Esophagus (tissue), 2 donors: ENCODE measurements at regions not wholly inside any gene's neighbourhood (a gene's known extent, or its start where the extent isn't known, plus 50 kb on each side); places are given as distances from the start of the nearest gene placed in this dataset.

Experiments
- H3K27ac ChIP-seq, 2 donors: one replicate each; pipeline ENCODE4 v1.5.1; 2013; ENCODE audit warnings: low read depth in 2 of 2, mild to moderate bottlenecking in 2 of 2, inconsistent platforms in 1 of 2, low read length in 1 of 2, moderate library complexity in 1 of 2
- H3K27me3 ChIP-seq, 2 donors: one replicate each; pipeline ENCODE4 v1.6.1; 2013; ENCODE audit warnings: low read length in 2 of 2, control low read depth in 1 of 2, mild to moderate bottlenecking in 1 of 2; ENCODE audit not compliant: insufficient read depth in 2 of 2, control insufficient read depth in 1 of 2
- H3K36me3 ChIP-seq, 2 donors: one replicate each; pipeline ENCODE4 v1.6.1; 2013; ENCODE audit warnings: low read length in 1 of 2; ENCODE audit not compliant: control insufficient read depth in 2 of 2, insufficient read depth in 2 of 2
- H3K4me1 ChIP-seq, 2 donors: one replicate each; pipeline ENCODE4 v1.6.1; 2013; ENCODE audit warnings: low read length in 1 of 2; ENCODE audit not compliant: control insufficient read depth in 2 of 2, insufficient read depth in 2 of 2
- H3K4me3 ChIP-seq, 2 donors: one replicate each; pipeline ENCODE4 v1.5.1; 2013; ENCODE audit warnings: low read length in 2 of 2, mild to moderate bottlenecking in 2 of 2, low read depth in 1 of 2, moderate library complexity in 1 of 2
- H3K9me3 ChIP-seq, 2 donors: one replicate each; pipeline ENCODE4 v1.6.1; 2013; ENCODE audit warnings: mild to moderate bottlenecking in 2 of 2, low read depth in 1 of 2, low read length in 1 of 2, moderate library complexity in 1 of 2; ENCODE audit not compliant: control insufficient read depth in 2 of 2, insufficient read depth in 1 of 2
- WGBS, 2 donors: extraction: QIAGEN DNeasy Blood & Tissue Kit; methylation state at CpG; one replicate each; pipeline ENCODE4 v1.1.7; 2013; 5-methylcytosine and 5-hydroxymethylcytosine counted together
- donor health status: healthy with polysubstance abuse.
- donor health status: Bipolar disorder and iron deficiency.

DNA sequence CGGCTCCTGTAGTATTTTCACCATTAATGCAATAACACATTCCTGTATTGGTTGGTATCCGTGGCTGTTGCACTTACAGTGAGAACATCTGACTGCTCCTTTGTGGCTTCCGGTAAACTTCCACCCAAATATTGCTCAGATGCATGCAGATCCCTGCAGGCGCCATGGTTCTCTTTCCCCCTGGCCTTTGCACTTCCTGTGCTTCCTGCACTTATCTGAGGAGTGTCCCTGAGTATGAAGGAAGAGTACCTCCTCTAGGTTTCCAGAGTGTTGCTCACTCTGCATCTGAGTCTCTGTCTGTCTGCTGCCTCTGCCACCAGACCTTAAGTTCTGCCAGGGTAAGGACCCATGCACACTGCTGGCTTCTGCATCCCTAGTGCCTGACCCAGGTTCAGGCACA lies 117.2 kb upstream of the SLC34A2 start:
- H3K36me3 ChIP-seq = no peaks in the 10 kb centered on the region
- H3K4me1 ChIP-seq = no peaks in the 10 kb centered on the region
- no peaks in the 10 kb centered on the region for H3K9me3 ChIP-seq
- H3K4me3 ChIP-seq = no peak overlapping the region
- WGBS, 2 donors = 77 to 89% methylated on average over 4 of the region's 4 CpGs
- H3K27ac ChIP-seq = no peak overlapping the region
- no peaks in the 10 kb centered on the region for H3K27me3 ChIP-seq

GRCh38 chr4:25539241-25539640 lies 116.4 kb upstream of the SLC34A2 start:
- 74 to 85% methylated on average over 3 of the region's 3 CpGs for WGBS, 2 donors
- no peaks in the 10 kb centered on the region for H3K36me3 ChIP-seq
- H3K27ac ChIP-seq = no peak overlapping the region
- no peaks in the 10 kb centered on the region for H3K27me3 ChIP-seq
- no peaks in the 10 kb centered on the region for H3K4me1 ChIP-seq
- no peaks in the 10 kb centered on the region for H3K9me3 ChIP-seq
- no peak overlapping the region for H3K4me3 ChIP-seq

DNA sequence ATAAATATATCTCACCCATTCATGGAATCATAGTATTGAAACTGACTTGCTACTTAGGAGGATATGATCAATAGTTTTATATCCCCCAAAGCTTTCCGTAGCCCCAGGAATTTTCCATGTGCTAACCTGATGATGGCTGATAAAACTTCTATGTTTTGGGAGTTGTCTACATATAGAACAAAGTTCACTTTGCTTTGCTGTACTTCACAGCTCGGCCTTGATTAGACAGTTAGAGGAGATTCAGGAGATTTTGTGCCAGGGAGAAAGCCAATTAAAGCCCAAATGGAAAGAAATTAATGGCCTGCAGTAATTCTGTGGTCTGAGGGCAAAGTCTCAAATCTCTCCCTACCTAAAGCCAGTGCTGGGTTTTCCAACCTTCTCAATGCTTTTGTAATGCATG lies 114.9 kb upstream of the SLC34A2 start:
- H3K27me3 ChIP-seq = no peaks in the 10 kb centered on the region
- H3K4me1 ChIP-seq = no peaks in the 10 kb centered on the region
- H3K36me3 ChIP-seq = no peaks in the 10 kb centered on the region
- no peak overlapping the region for H3K27ac ChIP-seq
- no peak overlapping the region for H3K4me3 ChIP-seq
- no peaks in the 10 kb centered on the region for H3K9me3 ChIP-seq
- 63 to 87% methylated on average over 2 of the region's 2 CpGs for WGBS, 2 donors

DNA sequence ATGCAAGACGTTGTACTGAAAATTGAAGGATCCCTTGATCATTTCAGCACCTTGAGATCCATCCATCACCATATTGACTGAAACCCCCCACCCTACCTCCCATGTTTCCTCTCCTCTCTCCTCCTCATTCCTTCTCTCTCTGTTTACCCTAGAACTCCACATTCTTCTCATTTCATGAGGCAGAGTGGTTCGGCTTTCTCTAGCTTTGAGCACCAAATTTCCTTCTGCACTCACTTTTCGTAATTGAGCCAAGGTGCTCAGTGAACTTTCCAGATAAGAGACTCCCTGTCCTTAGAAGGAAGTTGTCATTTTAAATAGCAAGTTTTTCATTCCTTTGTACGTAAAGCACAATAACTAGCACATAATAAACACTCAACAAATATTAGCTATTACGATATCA lies 108.3 kb upstream of the SLC34A2 start:
- Histone ChIP-seq H3K27ac (no peak overlapping the region), H3K36me3 (no peaks in the 10 kb centered on the region), H3K4me3 (no peak overlapping the region), H3K4me1 (peaks cover 0 to 2% of the 10 kb centered on the region in 2 donors), H3K9me3 (no peaks in the 10 kb centered on the region), H3K27me3 (no peaks in the 10 kb centered on the region)
- WGBS, 2 donors = 77 to 86% methylated on average over 5 of the region's 5 CpGs

DNA sequence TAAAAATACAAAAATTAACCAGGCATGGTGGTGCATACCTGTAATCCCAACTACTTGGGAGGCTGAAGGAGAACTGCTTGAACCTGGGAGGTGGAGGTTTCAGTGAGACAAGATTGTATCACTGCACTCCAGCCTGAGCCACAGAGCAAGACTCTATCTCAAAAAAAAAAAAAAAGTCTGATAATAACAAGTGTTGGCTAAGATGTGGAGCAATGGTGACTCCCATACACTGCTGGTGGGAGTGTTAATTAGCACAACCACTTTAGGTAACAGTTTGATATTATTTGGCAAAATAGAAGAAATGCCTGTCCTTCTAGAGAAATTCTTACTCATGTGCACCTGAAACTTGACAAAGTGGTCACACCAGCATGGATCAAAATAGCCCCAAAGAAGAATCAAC lies 106.2 kb upstream of the SLC34A2 start:
- no peak overlapping the region for H3K27ac ChIP-seq
- H3K9me3 ChIP-seq = no peaks in the 10 kb centered on the region
- no peak overlapping the region for H3K4me3 ChIP-seq
- peaks cover 3 to 4% of the 10 kb centered on the region in 2 donors for H3K4me1 ChIP-seq
- H3K36me3 ChIP-seq = no peaks in the 10 kb centered on the region
- H3K27me3 ChIP-seq = no peaks in the 10 kb centered on the region

- H3K36me3 ChIP-seq = no peaks in the 10 kb centered on the region
- no peaks in the 10 kb centered on the region for H3K9me3 ChIP-seq
- H3K4me1 ChIP-seq = peaks cover 3 to 4% of the 10 kb centered on the region in 2 donors
- H3K4me3 ChIP-seq = no peak overlapping the region
- WGBS, 2 donors = 73 to 83% methylated on average over 5 of the region's 5 CpGs
- no peak overlapping the region for H3K27ac ChIP-seq
- no peaks in the 10 kb centered on the region for H3K27me3 ChIP-seq
These were observed 105.1 kb upstream of the SLC34A2 start for GRCh38 chr4:25550376-25551030.

DNA sequence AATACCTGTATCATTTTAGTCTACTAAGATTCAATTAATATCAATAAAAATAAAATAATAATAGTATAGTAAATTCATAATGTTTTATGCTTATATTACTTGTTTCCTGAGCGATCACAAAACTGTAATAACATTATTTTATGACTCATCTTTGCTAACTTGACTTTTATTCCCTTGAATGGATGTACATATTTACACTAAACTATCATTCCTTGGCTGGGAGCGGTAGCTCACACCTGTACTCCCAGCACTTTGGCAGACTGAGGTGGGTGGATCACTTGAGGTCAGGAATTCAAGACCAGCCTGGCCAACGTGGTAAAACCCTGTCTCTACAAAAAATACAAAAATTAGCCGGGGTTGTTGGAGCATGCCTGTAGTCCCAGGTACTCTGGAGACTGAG lies 104.0 kb upstream of the SLC34A2 start:
- 33 to 38% methylated on average over 4 of the region's 4 CpGs for WGBS, 2 donors
- Histone ChIP-seq H3K36me3 (no peaks in the 10 kb centered on the region), H3K9me3 (no peaks in the 10 kb centered on the region)

GRCh38 chr4:25552580-25553271 lies 102.9 kb upstream of the SLC34A2 start:
- WGBS, 2 donors = 29% methylated on average over 8 of the region's 8 CpGs
- no peak overlapping the region for H3K4me3 ChIP-seq
- no peaks in the 10 kb centered on the region for H3K36me3 ChIP-seq
- H3K27me3 ChIP-seq = no peaks in the 10 kb centered on the region
- H3K4me1 ChIP-seq = peaks cover 3 to 4% of the 10 kb centered on the region in 2 donors
- H3K9me3 ChIP-seq = no peaks in the 10 kb centered on the region
- H3K27ac ChIP-seq = peak overlapping the region in 1 of 2 donors; percentile 67

More for the DNA sequence above, 104.0 kb upstream of the SLC34A2 start:
- H3K27ac ChIP-seq = no peak overlapping the region
- no peaks in the 10 kb centered on the region for H3K27me3 ChIP-seq
- peaks cover 3 to 4% of the 10 kb centered on the region in 2 donors for H3K4me1 ChIP-seq
- no peak overlapping the region for H3K4me3 ChIP-seq

GRCh38 chr4:25559508-25559907 lies 96.1 kb upstream of the SLC34A2 start:
- no peaks in the 10 kb centered on the region for H3K27me3 ChIP-seq
- no peaks in the 10 kb centered on the region for H3K36me3 ChIP-seq
- WGBS, 2 donors = 62 to 65% methylated on average over 4 of the region's 4 CpGs
- no peak overlapping the region for H3K4me3 ChIP-seq
- H3K4me1 ChIP-seq = no peaks in the 10 kb centered on the region
- no peaks in the 10 kb centered on the region for H3K9me3 ChIP-seq
- no peak overlapping the region for H3K27ac ChIP-seq

- Histone ChIP-seq H3K4me3 (no peak overlapping the region), H3K9me3 (no peaks in the 10 kb centered on the region), H3K27ac (no peak overlapping the region), H3K4me1 (no peaks in the 10 kb centered on the region), H3K36me3 (no peaks in the 10 kb centered on the region), H3K27me3 (no peaks in the 10 kb centered on the region)
- 41 to 47% methylated on average over 8 of the region's 8 CpGs for WGBS, 2 donors
These were observed 95.0 kb upstream of the SLC34A2 start for GRCh38 chr4:25560605-25561004.
